NCI-H2107 treated with DMSO at 0.1 percent for 48 hours (cell line): ENCODE measurements at regions not wholly inside any gene's neighbourhood (a gene's known extent, or its start where the extent isn't known, plus 50 kb on each side); places are given as distances from the start of the nearest gene placed in this dataset.
"Not testable (repeated sequence)": the region's sequence is repeated elsewhere in the genome, so short reads cannot be mapped to it uniquely, and the experiment has no call there.

Experiments used
- DNase-seq: peaks from one replicate; lab custom pipeline; 2025; ENCODE audit not compliant: unreplicated experiment; lab: John Stamatoyannopoulos, UW

GRCh38 chr5:39907267-39907951 is 482.6 kb upstream of the DAB2 start:
- DNase-seq, result not testable (repeated sequence)

GRCh38 chr5:39906146-39906545 is 481.4 kb upstream of the DAB2 start:
- no peak for DNase-seq

DNA sequence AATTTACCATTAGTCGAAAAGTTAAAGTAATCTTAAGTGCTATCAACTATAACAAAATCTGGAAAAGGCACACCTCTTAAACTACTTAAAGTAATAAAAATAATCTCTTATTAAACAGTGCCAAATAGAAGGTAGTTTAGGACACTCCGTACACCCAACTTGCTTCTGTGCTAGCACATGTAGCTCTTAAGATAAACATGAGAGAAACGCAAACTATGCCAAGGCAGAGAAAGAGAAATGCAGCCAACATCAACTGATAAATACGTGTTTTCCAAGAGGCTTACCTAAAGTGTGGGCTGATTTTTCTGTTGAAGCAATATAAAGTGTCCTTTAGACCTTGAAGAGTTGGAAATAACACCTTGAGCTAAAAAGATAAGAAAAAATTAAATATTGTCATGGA is 480.6 kb upstream of the DAB2 start:
- no peak for DNase-seq

GRCh38 chr5:39902626-39903025 is 477.8 kb upstream of the DAB2 start:
- DNase-seq, result no peak

GRCh38 chr5:39898731-39899130 is 474.0 kb upstream of the DAB2 start:
- no peak for DNase-seq

GRCh38 chr5:39896706-39897105 is 471.9 kb upstream of the DAB2 start:
- no peak for DNase-seq

- DNase-seq, result no peak
Observed at GRCh38 chr5:39896104-39896503, 471.3 kb upstream of the DAB2 start.

DNA sequence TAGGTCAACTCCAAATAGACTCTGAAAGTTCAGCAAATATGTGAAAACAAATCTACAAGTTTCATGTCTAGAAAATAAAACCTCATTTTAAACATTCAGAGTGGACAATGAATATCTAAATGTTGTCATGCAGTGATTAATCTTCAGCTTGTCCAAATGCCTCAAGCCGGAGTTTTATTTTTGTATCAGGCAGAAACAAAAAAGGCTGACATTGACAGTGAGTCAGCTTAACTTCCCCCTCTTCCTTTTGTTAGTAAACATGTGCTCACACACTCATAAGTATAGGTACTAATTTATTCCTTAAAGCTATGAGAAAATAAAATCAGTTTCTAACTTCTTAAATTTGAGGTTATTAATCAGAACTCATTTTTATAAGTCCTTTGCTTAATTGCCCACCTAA is 467.9 kb upstream of the DAB2 start:
- no peak for DNase-seq

DNA sequence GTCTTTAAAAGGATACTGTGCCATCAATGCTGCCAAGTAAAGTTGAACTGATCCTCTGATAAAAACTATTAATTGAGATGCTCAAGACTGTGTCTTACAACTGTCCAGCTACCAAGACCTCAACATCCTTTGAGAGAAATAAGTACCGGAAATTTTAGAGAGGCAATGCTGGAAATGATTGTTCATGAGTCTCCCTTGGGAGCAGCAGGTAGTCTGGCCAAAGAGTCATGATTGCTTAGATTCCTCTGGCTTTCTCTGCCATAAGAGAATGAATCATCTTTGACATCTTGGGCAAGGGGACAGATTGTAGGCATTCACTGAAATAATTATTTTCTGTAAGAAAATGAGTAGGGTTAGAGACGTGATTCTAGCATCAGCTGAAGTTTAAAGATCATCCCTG is 466.6 kb upstream of the DAB2 start:
- DNase-seq, result no peak

DNA sequence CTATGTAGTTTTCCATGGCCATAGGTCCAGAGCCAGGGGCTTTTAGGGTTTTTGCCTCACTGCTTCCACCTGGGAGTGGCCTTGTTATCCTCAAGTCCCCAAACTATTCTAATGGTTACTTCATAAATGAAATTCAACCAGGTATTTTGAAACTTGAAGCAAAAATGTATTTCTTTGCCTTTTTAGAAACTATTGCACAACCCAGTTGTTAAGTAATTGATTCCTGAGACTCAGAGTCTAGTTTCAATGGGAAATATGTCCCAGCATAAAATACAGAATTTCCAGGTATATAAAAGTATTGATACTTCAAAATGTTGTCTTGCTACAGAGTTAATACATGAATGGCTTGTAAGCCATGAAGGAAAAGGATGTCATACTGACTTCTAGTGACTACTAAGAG is 456.2 kb upstream of the DAB2 start:
- no peak for DNase-seq

- DNase-seq, result no peak
Observed at GRCh38 chr5:39877479-39877878, 452.7 kb upstream of the DAB2 start.

GRCh38 chr5:39876146-39876545 is 451.4 kb upstream of the DAB2 start:
- no peak for DNase-seq

DNA sequence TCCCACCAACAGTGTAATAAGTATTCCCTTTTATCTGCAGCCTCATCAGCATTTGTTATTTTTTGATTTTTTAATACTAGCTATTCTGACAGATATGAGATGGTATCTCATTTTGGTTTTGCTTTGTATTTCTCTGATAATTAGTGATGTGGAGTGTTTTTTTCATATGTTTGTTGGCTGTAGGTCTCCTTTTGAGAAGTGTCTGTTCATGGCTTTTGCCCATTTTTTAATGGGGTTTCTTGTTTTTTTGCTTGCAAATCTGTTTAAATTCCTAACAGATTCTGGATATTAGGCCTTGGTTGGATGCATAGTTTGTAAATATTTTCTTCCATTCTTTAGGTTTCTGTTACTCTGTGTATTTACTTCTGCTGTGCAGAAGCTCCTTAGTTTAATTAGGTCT is 445.4 kb upstream of the DAB2 start:
- no peak for DNase-seq

DNA sequence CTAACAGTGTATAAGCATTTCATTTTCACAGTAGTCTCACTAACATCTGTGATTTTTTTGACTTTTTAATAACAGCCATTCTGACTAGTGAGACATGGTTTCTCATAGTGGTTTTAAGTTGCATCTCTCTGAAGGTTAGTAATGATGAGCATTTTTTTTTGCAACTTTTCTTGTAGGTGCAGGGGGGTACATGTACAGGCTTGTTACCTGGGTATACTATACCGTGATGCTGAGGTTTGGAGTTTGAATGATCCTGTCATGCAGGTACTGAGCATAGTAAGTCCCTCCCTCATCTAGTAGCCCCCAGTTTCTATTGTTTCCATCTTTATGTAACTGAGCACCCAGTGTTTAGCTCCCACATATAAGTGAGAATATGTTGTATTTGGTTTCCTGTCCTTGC is 444.6 kb upstream of the DAB2 start:
- DNase-seq, result no peak

DNA sequence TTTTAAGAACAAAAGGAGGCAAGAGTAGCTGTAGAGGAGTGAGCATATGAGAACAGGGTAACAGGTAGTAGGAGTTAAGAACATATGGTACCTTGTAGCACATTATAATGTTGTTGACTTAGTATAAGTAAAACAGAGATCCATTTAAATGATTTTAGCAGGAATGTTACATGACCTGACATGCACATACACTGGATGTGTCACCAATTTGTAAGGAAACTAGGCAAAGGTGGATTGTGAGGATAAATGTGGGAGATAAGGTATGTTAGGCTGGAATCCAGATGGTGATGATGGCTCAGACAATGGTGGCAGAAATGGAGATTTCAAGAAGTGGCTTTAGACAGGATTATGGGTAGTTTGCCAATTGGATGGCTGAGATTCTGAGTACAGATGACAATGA is 443.1 kb upstream of the DAB2 start:
- DNase-seq, result no peak

GRCh38 chr5:39863926-39864552 is 439.3 kb upstream of the DAB2 start:
- DNase-seq, result no peak

GRCh38 chr5:39857041-39857440 is 432.3 kb upstream of the DAB2 start:
- no peak for DNase-seq

DNA sequence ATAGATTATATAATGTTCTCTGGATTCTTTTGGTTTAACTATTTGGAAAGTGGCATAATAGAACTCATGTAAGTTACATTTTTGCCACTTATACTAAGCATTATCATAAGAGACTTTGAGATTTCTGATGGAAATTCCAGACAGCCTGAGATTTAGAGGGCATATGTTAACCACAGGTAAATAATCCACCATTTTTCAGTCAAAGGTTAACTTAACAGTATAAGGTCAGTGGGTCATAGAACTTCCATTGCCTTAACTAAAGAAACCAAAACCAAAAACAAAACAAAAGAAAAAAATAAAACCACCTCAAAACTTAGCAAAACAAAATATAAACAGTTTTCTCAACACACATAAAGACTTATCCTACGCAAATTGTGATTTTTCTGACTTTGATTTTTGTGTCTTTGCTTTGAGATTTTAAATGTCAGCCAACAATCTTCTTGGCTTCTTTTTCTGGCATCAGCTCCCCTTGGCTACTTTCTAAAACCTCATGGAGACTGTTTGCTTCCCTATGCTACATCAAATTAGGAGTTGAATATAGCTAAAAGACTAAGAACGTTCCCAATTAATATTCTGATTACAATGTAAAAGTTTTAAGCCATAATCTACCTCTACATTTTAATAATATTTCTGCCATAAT is 430.1 kb upstream of the DAB2 start:
- DNase-seq, result no peak

DNA sequence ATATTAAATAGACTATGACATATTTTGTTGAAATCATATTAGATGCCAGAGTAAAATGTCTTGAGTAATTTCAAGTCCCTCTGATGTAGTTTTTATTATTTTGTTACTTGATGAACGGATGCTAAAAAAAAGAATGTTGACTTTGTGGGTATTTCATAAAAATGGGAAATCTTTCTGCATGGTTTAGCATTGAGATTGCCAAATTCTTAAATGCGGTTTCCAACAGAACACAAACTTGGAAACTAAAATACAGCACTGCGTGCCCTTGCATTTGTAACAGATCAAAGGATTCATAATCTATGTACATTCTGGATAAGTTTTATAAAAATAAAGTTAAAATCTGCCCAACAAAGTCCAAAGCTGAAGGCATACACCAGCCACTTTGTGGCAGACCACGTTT is 425.5 kb upstream of the DAB2 start:
- no peak for DNase-seq

DNA sequence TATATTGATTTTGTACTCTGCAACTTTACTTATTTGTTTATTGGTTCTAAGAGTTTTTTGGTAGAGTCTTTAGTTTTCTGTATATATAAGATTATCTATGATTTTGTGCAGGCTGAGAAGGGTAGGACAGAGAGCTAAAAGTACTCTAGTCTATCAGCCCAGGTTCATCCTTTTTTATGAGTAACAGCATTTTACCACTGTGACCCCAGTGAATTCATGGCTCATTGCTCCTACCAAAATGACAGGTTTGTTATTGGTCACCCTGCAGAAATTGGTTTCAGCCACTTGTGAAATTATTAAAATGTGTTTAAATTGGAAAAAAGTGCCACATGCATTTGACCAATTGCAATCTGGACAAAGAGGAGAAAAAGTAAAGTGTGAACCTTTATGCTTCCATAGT is 421.4 kb upstream of the DAB2 start:
- no peak for DNase-seq

GRCh38 chr5:39843767-39844166 is 419.0 kb upstream of the DAB2 start:
- no peak for DNase-seq

- DNase-seq, result no peak
Observed at GRCh38 chr5:39835371-39835770, 410.6 kb upstream of the DAB2 start.

- DNase-seq, result no peak
Observed at GRCh38 chr5:39829441-39829840, 404.7 kb upstream of the DAB2 start.
